ENCODE measurements at regions not wholly inside any gene's neighbourhood (a gene's known extent, or its start where the extent isn't known, plus 50 kb on each side); places are given as distances from the start of the nearest gene placed in this dataset.

- Histone ChIP-seq H3K27ac (ENCODE audit: insufficient read depth, low read length, poor library complexity, severe bottlenecking) (no peak overlapping the region), H3K36me3 (ENCODE audit: control insufficient read depth, insufficient read depth, low read length) (no peaks in the 10 kb centered on the region), H3K9me3 (ENCODE audit: control insufficient read depth in 2 of 2, low read length in 2 of 2) (no peaks in the 10 kb centered on the region), H3K4me1 (ENCODE audit: control insufficient read depth, insufficient read depth, low read length, poor library complexity, severe bottlenecking) (no peaks in the 10 kb centered on the region), H3K27me3 (ENCODE audit: control insufficient read depth, insufficient read depth, low read length) (no peaks in the 10 kb centered on the region), H3K4me3 (ENCODE audit: low read depth, low read length) (no peak overlapping the region)
- H3K9me3 Mint-ChIP-seq = peaks cover 0 to 10% (median 4%) of the 10 kb centered on the region in 7 donors
- H3K36me3 Mint-ChIP-seq = no peaks in the 10 kb centered on the region
- H3K27me3 Mint-ChIP-seq = no peaks in the 10 kb centered on the region
- no peaks in the 10 kb centered on the region for H3K4me1 Mint-ChIP-seq
- no peak for DNase-seq
- no peak overlapping the region for H3K27ac Mint-ChIP-seq
- H3K4me3 Mint-ChIP-seq = no peak overlapping the region
- no peak for ATAC-seq (ENCODE audit: low read depth in 2 of 2)
Measured at GRCh38 chr3:5563537-5564277, 376.2 kb downstream of the EDEM1 start.

GRCh38 chr3:5564278-5564666 is 376.8 kb downstream of the EDEM1 start:
- H3K36me3 Mint-ChIP-seq = no peaks in the 10 kb centered on the region
- ATAC-seq (ENCODE audit: low read depth in 2 of 2) = no peak

DNA sequence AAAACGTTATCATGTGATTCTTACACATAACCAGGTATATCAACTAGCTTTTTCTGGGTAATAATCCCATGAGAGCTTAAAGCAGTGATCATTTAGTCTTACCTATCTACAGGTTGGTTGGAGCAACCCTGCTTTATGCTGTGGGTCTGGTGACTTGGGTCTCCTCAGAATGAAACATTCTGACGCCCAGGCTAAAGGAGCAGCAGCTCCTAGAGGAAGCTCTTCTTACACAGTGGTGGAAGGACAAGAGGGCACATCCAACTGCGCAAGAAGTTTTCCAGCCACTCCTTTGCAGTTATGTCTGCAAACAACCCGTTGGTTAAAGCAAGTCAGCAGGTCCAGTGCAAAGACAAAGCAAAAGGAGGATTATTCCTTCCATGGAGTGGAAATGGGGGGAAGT is 377.5 kb downstream of the EDEM1 start:
- Histone ChIP-seq H3K4me1 (ENCODE audit: control insufficient read depth, insufficient read depth, low read length, poor library complexity, severe bottlenecking) (no peaks in the 10 kb centered on the region), H3K27me3 (ENCODE audit: control insufficient read depth, insufficient read depth, low read length) (no peaks in the 10 kb centered on the region), H3K4me3 (ENCODE audit: low read depth, low read length) (no peak overlapping the region), H3K9me3 (ENCODE audit: control insufficient read depth in 2 of 2, low read length in 2 of 2) (no peaks in the 10 kb centered on the region), H3K36me3 (ENCODE audit: control insufficient read depth, insufficient read depth, low read length) (no peaks in the 10 kb centered on the region), H3K27ac (ENCODE audit: insufficient read depth, low read length, poor library complexity, severe bottlenecking) (no peak overlapping the region)
- no peak overlapping the region for H3K4me3 Mint-ChIP-seq
- no peaks in the 10 kb centered on the region for H3K36me3 Mint-ChIP-seq
- no peak for DNase-seq
- no peak for ATAC-seq (ENCODE audit: low read depth in 2 of 2)
- H3K9me3 Mint-ChIP-seq = peaks cover 0 to 10% (median 4%) of the 10 kb centered on the region in 7 donors
- no peaks in the 10 kb centered on the region for H3K27me3 Mint-ChIP-seq
- no peaks in the 10 kb centered on the region for H3K4me1 Mint-ChIP-seq
- H3K27ac Mint-ChIP-seq = no peak overlapping the region

More at GRCh38 chr3:5564278-5564666, 376.8 kb downstream of the EDEM1 start:
- Histone ChIP-seq H3K4me1 (ENCODE audit: control insufficient read depth, insufficient read depth, low read length, poor library complexity, severe bottlenecking) (no peaks in the 10 kb centered on the region), H3K9me3 (ENCODE audit: control insufficient read depth in 2 of 2, low read length in 2 of 2) (no peaks in the 10 kb centered on the region), H3K4me3 (ENCODE audit: low read depth, low read length) (no peak overlapping the region), H3K27ac (ENCODE audit: insufficient read depth, low read length, poor library complexity, severe bottlenecking) (no peak overlapping the region), H3K36me3 (ENCODE audit: control insufficient read depth, insufficient read depth, low read length) (no peaks in the 10 kb centered on the region), H3K27me3 (ENCODE audit: control insufficient read depth, insufficient read depth, low read length) (no peaks in the 10 kb centered on the region)
- Mint-ChIP-seq H3K27ac (no peak overlapping the region), H3K9me3 (peaks cover 0 to 10% (median 4%) of the 10 kb centered on the region in 7 donors), H3K4me3 (no peak overlapping the region), H3K27me3 (no peaks in the 10 kb centered on the region), H3K4me1 (no peaks in the 10 kb centered on the region)
- DNase-seq = no peak

GRCh38 chr3:5567113-5567512 is 379.6 kb downstream of the EDEM1 start:
- Mint-ChIP-seq H3K4me1 (no peaks in the 10 kb centered on the region), H3K9me3 (peaks cover 0 to 10% (median 3%) of the 10 kb centered on the region in 7 donors), H3K4me3 (no peak overlapping the region), H3K27me3 (no peaks in the 10 kb centered on the region), H3K36me3 (no peaks in the 10 kb centered on the region), H3K27ac (no peak overlapping the region)
- no peaks in the 10 kb centered on the region for H3K4me1 ChIP-seq (ENCODE audit: control insufficient read depth, insufficient read depth, low read length, poor library complexity, severe bottlenecking)
- ATAC-seq (ENCODE audit: low read depth in 2 of 2) (no peak), DNase-seq (no peak)
- H3K9me3 ChIP-seq (ENCODE audit: control insufficient read depth in 2 of 2, low read length in 2 of 2) = no peaks in the 10 kb centered on the region
- no peak overlapping the region for H3K27ac ChIP-seq (ENCODE audit: insufficient read depth, low read length, poor library complexity, severe bottlenecking)
- H3K36me3 ChIP-seq (ENCODE audit: control insufficient read depth, insufficient read depth, low read length) = no peaks in the 10 kb centered on the region
- no peak overlapping the region for H3K4me3 ChIP-seq (ENCODE audit: low read depth, low read length)
- H3K27me3 ChIP-seq (ENCODE audit: control insufficient read depth, insufficient read depth, low read length) = no peaks in the 10 kb centered on the region

- no peaks in the 10 kb centered on the region for H3K4me1 ChIP-seq (ENCODE audit: control insufficient read depth, insufficient read depth, low read length, poor library complexity, severe bottlenecking)
- no peak overlapping the region for H3K4me3 ChIP-seq (ENCODE audit: low read depth, low read length)
- Mint-ChIP-seq H3K4me1 (no peaks in the 10 kb centered on the region), H3K27ac (no peak overlapping the region), H3K27me3 (no peaks in the 10 kb centered on the region), H3K4me3 (no peak overlapping the region), H3K36me3 (no peaks in the 10 kb centered on the region), H3K9me3 (peaks cover 0 to 7% (median 3%) of the 10 kb centered on the region in 7 donors)
- no peaks in the 10 kb centered on the region for H3K36me3 ChIP-seq (ENCODE audit: control insufficient read depth, insufficient read depth, low read length)
- H3K27ac ChIP-seq (ENCODE audit: insufficient read depth, low read length, poor library complexity, severe bottlenecking) = no peak overlapping the region
- ATAC-seq (ENCODE audit: low read depth in 2 of 2) = no peak
- H3K9me3 ChIP-seq (ENCODE audit: control insufficient read depth in 2 of 2, low read length in 2 of 2) = no peaks in the 10 kb centered on the region
- H3K27me3 ChIP-seq (ENCODE audit: control insufficient read depth, insufficient read depth, low read length) = no peaks in the 10 kb centered on the region
- no peak for DNase-seq
Measured at GRCh38 chr3:5568451-5568850, 380.9 kb downstream of the EDEM1 start.

DNA sequence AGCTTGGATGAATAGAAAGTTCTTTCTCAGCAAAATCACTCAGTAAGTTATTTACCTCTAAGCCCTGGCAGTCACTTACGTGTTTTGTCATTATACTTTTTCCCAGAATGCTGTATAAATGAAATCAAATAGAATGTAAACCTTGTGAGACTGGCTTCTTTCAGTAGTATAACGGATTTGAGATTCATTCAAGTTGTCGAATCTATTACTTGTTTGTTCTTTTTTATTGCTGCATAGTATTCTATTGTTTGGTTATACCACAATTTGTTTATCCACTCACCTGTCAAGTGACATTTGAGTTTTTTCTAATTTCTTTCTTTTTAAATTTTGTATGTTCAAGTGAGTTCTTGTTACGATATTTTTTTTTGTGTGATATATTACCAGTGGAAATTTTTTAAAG is 381.6 kb downstream of the EDEM1 start:
- H3K27ac ChIP-seq (ENCODE audit: insufficient read depth, low read length, poor library complexity, severe bottlenecking) = no peak overlapping the region
- H3K27me3 Mint-ChIP-seq = no peaks in the 10 kb centered on the region
- DNase-seq = no peak
- no peak overlapping the region for H3K27ac Mint-ChIP-seq
- no peaks in the 10 kb centered on the region for H3K4me1 Mint-ChIP-seq
- no peak overlapping the region for H3K4me3 Mint-ChIP-seq
- H3K9me3 Mint-ChIP-seq = peaks cover 0 to 7% (median 3%) of the 10 kb centered on the region in 7 donors
- H3K9me3 ChIP-seq (ENCODE audit: control insufficient read depth in 2 of 2, low read length in 2 of 2) = no peaks in the 10 kb centered on the region
- H3K36me3 Mint-ChIP-seq = no peaks in the 10 kb centered on the region
- no peaks in the 10 kb centered on the region for H3K27me3 ChIP-seq (ENCODE audit: control insufficient read depth, insufficient read depth, low read length)
- H3K36me3 ChIP-seq (ENCODE audit: control insufficient read depth, insufficient read depth, low read length) = no peaks in the 10 kb centered on the region
- no peak overlapping the region for H3K4me3 ChIP-seq (ENCODE audit: low read depth, low read length)
- no peak for ATAC-seq (ENCODE audit: low read depth in 2 of 2)
- H3K4me1 ChIP-seq (ENCODE audit: control insufficient read depth, insufficient read depth, low read length, poor library complexity, severe bottlenecking) = no peaks in the 10 kb centered on the region

GRCh38 chr3:5572168-5572567 is 384.7 kb downstream of the EDEM1 start:
- Mint-ChIP-seq H3K27ac (no peak overlapping the region), H3K9me3 (peaks cover 0 to 4% (median 2%) of the 10 kb centered on the region in 7 donors), H3K4me3 (no peak overlapping the region), H3K27me3 (no peaks in the 10 kb centered on the region), H3K36me3 (no peaks in the 10 kb centered on the region), H3K4me1 (no peaks in the 10 kb centered on the region)
- Histone ChIP-seq H3K27me3 (ENCODE audit: control insufficient read depth, insufficient read depth, low read length) (no peaks in the 10 kb centered on the region), H3K4me3 (ENCODE audit: low read depth, low read length) (no peak overlapping the region), H3K4me1 (ENCODE audit: control insufficient read depth, insufficient read depth, low read length, poor library complexity, severe bottlenecking) (no peaks in the 10 kb centered on the region), H3K27ac (ENCODE audit: insufficient read depth, low read length, poor library complexity, severe bottlenecking) (no peak overlapping the region), H3K9me3 (ENCODE audit: control insufficient read depth in 2 of 2, low read length in 2 of 2) (no peaks in the 10 kb centered on the region), H3K36me3 (ENCODE audit: control insufficient read depth, insufficient read depth, low read length) (no peaks in the 10 kb centered on the region)
- DNase-seq = no peak
- ATAC-seq (ENCODE audit: low read depth in 2 of 2) = no peak

GRCh38 chr3:5576277-5577011 is 388.9 kb downstream of the EDEM1 start:
- Mint-ChIP-seq H3K4me3 (no peak overlapping the region), H3K36me3 (no peaks in the 10 kb centered on the region), H3K9me3 (peaks cover 0 to 5% (median 2%) of the 10 kb centered on the region in 7 donors), H3K27me3 (no peaks in the 10 kb centered on the region), H3K4me1 (no peaks in the 10 kb centered on the region), H3K27ac (no peak overlapping the region)
- no peaks in the 10 kb centered on the region for H3K4me1 ChIP-seq (ENCODE audit: control insufficient read depth, insufficient read depth, low read length, poor library complexity, severe bottlenecking)
- ATAC-seq (ENCODE audit: low read depth in 2 of 2) (no peak), DNase-seq (no peak)
- H3K9me3 ChIP-seq (ENCODE audit: control insufficient read depth in 2 of 2, low read length in 2 of 2) = no peaks in the 10 kb centered on the region
- H3K27me3 ChIP-seq (ENCODE audit: control insufficient read depth, insufficient read depth, low read length) = no peaks in the 10 kb centered on the region
- no peak overlapping the region for H3K4me3 ChIP-seq (ENCODE audit: low read depth, low read length)
- no peak overlapping the region for H3K27ac ChIP-seq (ENCODE audit: insufficient read depth, low read length, poor library complexity, severe bottlenecking)
- H3K36me3 ChIP-seq (ENCODE audit: control insufficient read depth, insufficient read depth, low read length) = no peaks in the 10 kb centered on the region

Data from CD4-positive, CD25-positive, alpha-beta regulatory T cell (primary cell).